MM.1S (cell line): ENCODE measurements at regions not wholly inside any gene's neighbourhood (a gene's known extent, or its start where the extent isn't known, plus 50 kb on each side); places are given as distances from the start of the nearest gene placed in this dataset.

Experiments used
- DNase-seq: peaks from one replicate; pipeline ENCODE4 v3.0.0-alpha.2; 2015
- H2AFZ ChIP-seq: fragments of 300-600 bp; sonication (generic); 2 replicates; pipeline ENCODE4 v1.6.0; 2016; ENCODE audit warnings: antibody characterized with exemption, low read length
- H3F3A ChIP-seq: fragments of 300-600 bp; sonication (generic); 2 replicates; pipeline ENCODE4 v1.6.1; 2016; ENCODE audit warnings: mild to moderate bottlenecking, antibody characterized with exemption, low read length, moderate library complexity, mixed read lengths; ENCODE audit not compliant: insufficient read depth
- H3K27ac ChIP-seq: fragments of 300-600 bp; sonication (generic); 2 replicates; pipeline ENCODE4 v1.5.1; 2016; ENCODE audit warnings: mild to moderate bottlenecking, low read length
- H3K27me3 ChIP-seq: fragments of 300-600 bp; sonication (generic); replicated peaks from 2 replicates; pipeline ENCODE4 v1.6.0; 2016; ENCODE audit warnings: low read length; ENCODE audit not compliant: insufficient read depth
- H3K36me3 ChIP-seq: fragments of 300-600 bp; sonication (generic); replicated peaks from 2 replicates; pipeline ENCODE4 v1.6.1; 2016; ENCODE audit warnings: mild to moderate bottlenecking, low read length, mixed read lengths; ENCODE audit not compliant: insufficient read depth
- H3K4me1 ChIP-seq: fragments of 300-600 bp; sonication (generic); 2 replicates; pipeline ENCODE4 v1.6.1; 2016; ENCODE audit warnings: low read length, mixed read lengths
- H3K4me2 ChIP-seq: fragments of 300-600 bp; sonication (generic); 2 replicates; pipeline ENCODE4 v1.6.0; 2016; ENCODE audit warnings: low read depth, low read length
- H3K4me3 ChIP-seq: fragments of 300-600 bp; sonication (generic); 2 replicates; pipeline ENCODE4 v1.5.1; 2016; ENCODE audit warnings: low read length, mixed read lengths
- H3K79me2 ChIP-seq: fragments of 300-600 bp; sonication (generic); 2 replicates; pipeline ENCODE4 v1.6.1; 2016; ENCODE audit warnings: mixed run types, low read length, mixed read lengths
- H3K9ac ChIP-seq: fragments of 300-600 bp; sonication (generic); 2 replicates; pipeline ENCODE4 v1.6.1; 2016; ENCODE audit warnings: low read length, mixed read lengths
- H3K9me2 ChIP-seq: fragments of 300-600 bp; sonication (generic); replicated peaks from 2 replicates; pipeline ENCODE4 v1.6.1; 2016; ENCODE audit warnings: mild to moderate bottlenecking, low read length, mixed read lengths; ENCODE audit not compliant: insufficient read depth
- H3K9me3 ChIP-seq: fragments of 300-600 bp; sonication (generic); replicated peaks from 2 replicates; pipeline ENCODE4 v1.6.1; 2016; ENCODE audit warnings: mild to moderate bottlenecking, low read length, mixed read lengths; ENCODE audit not compliant: insufficient read depth
- H4K20me1 ChIP-seq: fragments of 300-600 bp; sonication (generic); 2 replicates; pipeline ENCODE4 v1.6.1; 2016; ENCODE audit warnings: mild to moderate bottlenecking, low read length, moderate library complexity, mixed read lengths; ENCODE audit not compliant: insufficient read depth
- CTCF ChIP-seq: fragments of 300-600 bp; sonication (generic); IDR thresholded peaks from 2 replicates; pipeline ENCODE4 v1.5.1; 2016; ENCODE audit warnings: antibody characterized with exemption, low read length, mixed read lengths
- EZH2 ChIP-seq: fragments of 300-600 bp; sonication (generic); optimal IDR thresholded peaks from 2 replicates; pipeline ENCODE3; 2017; ENCODE audit warnings: low read depth, mild to moderate bottlenecking, antibody characterized with exemption, low read length, mixed read lengths
- EZH2phosphoT487 ChIP-seq: fragments of 300-600 bp; sonication (generic); IDR thresholded peaks from 2 replicates; pipeline ENCODE4 v1.6.1; 2018; ENCODE audit warnings: antibody characterized with exemption, low read length

DNA sequence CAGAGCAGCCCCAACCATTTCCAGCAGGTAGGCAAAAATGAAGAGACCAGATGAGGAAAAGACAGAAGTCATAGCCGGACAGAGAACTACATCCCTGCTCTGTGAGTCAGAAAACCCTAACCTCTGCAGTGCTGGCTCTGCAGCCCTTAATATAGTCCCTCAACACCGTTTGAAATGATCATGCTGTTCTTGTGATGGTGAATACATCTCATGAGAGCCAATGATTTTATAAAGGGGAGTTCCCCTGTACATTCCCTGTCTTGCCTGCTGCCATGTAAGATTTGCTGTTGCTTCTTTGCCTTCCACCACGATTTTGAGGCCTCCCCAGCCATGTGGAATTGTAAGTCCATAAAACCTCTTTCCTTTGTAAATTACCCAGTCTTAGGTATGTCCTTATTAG, 216.8 kb upstream of the RFX3 start:
- Histone ChIP-seq H3K27ac (no peak overlapping the region), H3K4me3 (no peak overlapping the region), H3F3A (no peaks in the 10 kb centered on the region), H3K9me2 (no peaks in the 10 kb centered on the region), H2AFZ (no peak overlapping the region), H3K9ac (no peak overlapping the region), H3K79me2 (no peaks in the 10 kb centered on the region), H3K4me1 (peaks cover 14% of the 10 kb centered on the region; the same call in 1 of the 2 replicates), H3K9me3 (no peaks in the 10 kb centered on the region), H3K27me3 (no peaks in the 10 kb centered on the region), H3K36me3 (no peaks in the 10 kb centered on the region), H3K4me2 (no peak overlapping the region), H4K20me1 (no peaks in the 10 kb centered on the region)
- no peak for DNase-seq
- TF ChIP-seq EZH2phosphoT487 = no peak
- TF ChIP-seq CTCF = no peak
- no peak for TF ChIP-seq EZH2

DNA sequence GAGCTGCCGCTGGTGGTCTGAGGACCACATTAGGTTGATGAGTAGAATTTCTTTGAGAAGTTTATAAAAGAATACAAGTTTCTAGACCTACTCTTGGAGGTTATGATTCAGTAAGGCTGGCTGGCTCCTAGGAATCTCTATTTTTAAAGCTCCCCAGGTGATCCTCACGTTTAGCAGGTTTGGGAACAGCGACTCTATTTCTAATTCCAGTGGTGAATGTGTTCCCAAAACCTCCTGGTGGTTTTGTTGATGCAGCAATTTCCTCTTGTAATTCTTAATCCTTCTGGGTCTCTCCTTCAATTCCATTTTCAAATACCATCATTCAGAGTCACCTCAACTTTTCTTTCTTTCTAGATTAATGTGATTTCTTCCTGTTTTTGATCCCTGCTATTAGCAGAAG, 215.9 kb upstream of the RFX3 start:
- no peak overlapping the region for H3K9ac ChIP-seq
- no peaks in the 10 kb centered on the region for H3K79me2 ChIP-seq
- H4K20me1 ChIP-seq = no peaks in the 10 kb centered on the region
- no peak overlapping the region for H3K4me2 ChIP-seq
- no peak overlapping the region for H2AFZ ChIP-seq
- TF ChIP-seq CTCF = no peak
- TF ChIP-seq EZH2 = no peak
- TF ChIP-seq EZH2phosphoT487 = no peak
- no peaks in the 10 kb centered on the region for H3K9me3 ChIP-seq
- H3F3A ChIP-seq = no peaks in the 10 kb centered on the region
- H3K36me3 ChIP-seq = no peaks in the 10 kb centered on the region
- H3K27ac ChIP-seq = no peak overlapping the region
- DNase-seq = no peak
- no peaks in the 10 kb centered on the region for H3K27me3 ChIP-seq
- no peaks in the 10 kb centered on the region for H3K9me2 ChIP-seq
- H3K4me3 ChIP-seq = no peak overlapping the region
- H3K4me1 ChIP-seq = peaks cover 13% of the 10 kb centered on the region; the same call in 1 of the 2 replicates

GRCh38 chr9:3740690-3741419, 215.1 kb upstream of the RFX3 start:
- no peak for DNase-seq
- H2AFZ ChIP-seq = no peak overlapping the region

More at GRCh38 chr9:3740690-3741419, 215.1 kb upstream of the RFX3 start:
- peaks cover 6% of the 10 kb centered on the region; the same call in 1 of the 2 replicates for H3K4me1 ChIP-seq
- H3K4me3 ChIP-seq = no peak overlapping the region
- H3K9ac ChIP-seq = no peak overlapping the region
- no peaks in the 10 kb centered on the region for H3K79me2 ChIP-seq
- no peak overlapping the region for H3K27ac ChIP-seq
- no peak overlapping the region for H3K4me2 ChIP-seq
- H4K20me1 ChIP-seq = no peaks in the 10 kb centered on the region
- TF ChIP-seq EZH2phosphoT487 (no peak), EZH2 (no peak), CTCF (no peak)
- H3K9me3 ChIP-seq = no peaks in the 10 kb centered on the region
- H3F3A ChIP-seq = no peaks in the 10 kb centered on the region
- H3K9me2 ChIP-seq = no peaks in the 10 kb centered on the region
- no peaks in the 10 kb centered on the region for H3K36me3 ChIP-seq
- H3K27me3 ChIP-seq = no peaks in the 10 kb centered on the region
